PC-3 (cell line): ENCODE measurements at regions not wholly inside any gene's neighbourhood (a gene's known extent, or its start where the extent isn't known, plus 50 kb on each side); places are given as distances from the start of the nearest gene placed in this dataset.
A peak's percentile ranks its signal among the peaks of the same experiment; 100 is the strongest.

Experiments
- ATAC-seq: fragments of 200-7000 bp; cut with Tn5 transposase; 2 replicates; pipeline ENCODE4 v1.9.1; 2020; ENCODE audit warnings: mild to moderate bottlenecking, moderate library complexity
- BruUV-seq: library from RNA; stranded (reverse); fragments of 400-500 nt; replicated peaks from 2 replicates; lab custom pipeline; 2021; lab: Mats Ljungman, UMichigan
- CTCF ChIA-PET: fragments of 300-600 bp; sonication (Branson Sonifier 250); formaldehyde crosslinking; loops from one replicate; lab custom pipeline; 2022; ENCODE audit warnings: antibody characterized with exemption; lab: Charles Lee
- POLR2A ChIA-PET: fragments of 300-600 bp; sonication (Branson Sonifier 250); formaldehyde crosslinking; loops from one replicate; lab custom pipeline; 2022; ENCODE audit warnings: antibody characterized with exemption; ENCODE audit not compliant: unreplicated experiment; lab: Charles Lee
- DNase-seq: peaks from one replicate; pipeline ENCODE4 v3.0.0-alpha.2; 2015
- H2AFZ ChIP-seq: fragments of 300-600 bp; sonication (generic); 2 replicates; pipeline ENCODE4 v1.6.0; 2016; ENCODE audit warnings: antibody characterized with exemption, low read length
- H3F3A ChIP-seq: fragments of 300-600 bp; sonication (generic); one replicate; pipeline ENCODE4 v1.6.0; 2017; ENCODE audit warnings: antibody characterized with exemption, low read length, control low read depth, mild to moderate bottlenecking; ENCODE audit not compliant: unreplicated experiment
- H3K27ac ChIP-seq: fragments of 300-600 bp; sonication (generic); 2 replicates; pipeline ENCODE4 v1.5.1; 2016; ENCODE audit warnings: mild to moderate bottlenecking, low read length
- H3K27me3 ChIP-seq: fragments of 300-600 bp; sonication (generic); 2 replicates; pipeline ENCODE4 v1.6.1; 2016; ENCODE audit warnings: low read length, mixed read lengths
- H3K36me3 ChIP-seq: fragments of 300-600 bp; sonication (generic); 2 replicates; pipeline ENCODE4 v1.6.1; 2016; ENCODE audit warnings: low read depth, mixed run types, low read length, mixed read lengths
- H3K4me1 ChIP-seq: fragments of 300-600 bp; sonication (generic); 2 replicates; pipeline ENCODE4 v1.5.1; 2016; ENCODE audit warnings: low read length; ENCODE audit not compliant: insufficient read depth
- H3K4me2 ChIP-seq: fragments of 300-600 bp; sonication (generic); 2 replicates; pipeline ENCODE4 v1.6.0; 2016; ENCODE audit warnings: low read length
- H3K4me3 ChIP-seq: fragments of 300-600 bp; sonication (generic); 2 replicates; pipeline ENCODE4 v1.5.1; 2016; ENCODE audit warnings: mild to moderate bottlenecking, low read length, mixed read lengths
- H3K79me2 ChIP-seq: fragments of 300-600 bp; sonication (generic); 2 replicates; pipeline ENCODE4 v1.6.1; 2017; ENCODE audit warnings: low read length, mixed read lengths
- H3K9ac ChIP-seq: fragments of 300-600 bp; sonication (generic); 2 replicates; pipeline ENCODE4 v1.6.0; 2016; ENCODE audit warnings: mild to moderate bottlenecking, low read length
- H3K9me2 ChIP-seq: fragments of 300-600 bp; sonication (generic); replicated peaks from 2 replicates; pipeline ENCODE4 v1.6.1; 2016; ENCODE audit warnings: mixed run types, low read length, mixed read lengths
- H3K9me3 ChIP-seq: fragments of 300-600 bp; sonication (generic); 2 replicates; pipeline ENCODE4 v1.6.1; 2016; ENCODE audit warnings: low read length, mixed read lengths
- H4K20me1 ChIP-seq: fragments of 300-600 bp; sonication (generic); 2 replicates; pipeline ENCODE4 v1.6.1; 2016; ENCODE audit warnings: low read length, mixed read lengths
- CTCF ChIP-seq: fragments of 300-600 bp; sonication (generic); conservative IDR thresholded peaks from 2 replicates; pipeline ENCODE4 v1.5.1; 2017; ENCODE audit warnings: antibody characterized with exemption, low read depth, mild to moderate bottlenecking, low read length
- EZH2 ChIP-seq: fragments of 300-600 bp; sonication (generic); IDR thresholded peaks from one replicate; pipeline ENCODE4 v1.6.1; 2017; ENCODE audit warnings: antibody characterized with exemption, mild to moderate bottlenecking, low read length; ENCODE audit not compliant: unreplicated experiment
- EZH2phosphoT487 ChIP-seq: fragments of 300-600 bp; sonication (generic); IDR thresholded peaks from 2 replicates; pipeline ENCODE4 v1.6.1; 2018; ENCODE audit warnings: mild to moderate bottlenecking, antibody characterized with exemption, low read length, borderline replicate concordance
- intact Hi-C: fragments of 100-400 bp; cut with micrococcal nuclease; formaldehyde crosslinking; loops from 2 replicates; pipeline ENCODE4 v1.9.0; 2023

GRCh38 chr14:101241807-101242278 is 319.5 kb upstream of the DIO3 start:
- POLR2A ChIA-PET, result no interaction called here
- peak overlapping the region; percentile 40; the same call in 1 of the 2 replicates for H3K4me2 ChIP-seq
- CTCF ChIA-PET, result no interaction called here
- H3K9me3 ChIP-seq, result no peaks in the 10 kb centered on the region
- no peaks in the 10 kb centered on the region for H3K27me3 ChIP-seq
- no peaks in the 10 kb centered on the region for H4K20me1 ChIP-seq
- H3K9me2 ChIP-seq, result no peaks in the 10 kb centered on the region
- no peaks in the 10 kb centered on the region for H3F3A ChIP-seq
- no TSS peak for BruUV-seq
- H3K36me3 ChIP-seq, result no peaks in the 10 kb centered on the region
- peaks cover 11% of the 10 kb centered on the region for H3K4me1 ChIP-seq
- H3K79me2 ChIP-seq, result no peaks in the 10 kb centered on the region
- TF ChIP-seq EZH2 (no peak), CTCF (no peak), EZH2phosphoT487 (no peak)
- DNase-seq (peak; percentile 66), ATAC-seq (peak; percentile 71)
- no peak overlapping the region for H3K9ac ChIP-seq
- H2AFZ ChIP-seq, result peak overlapping the region; percentile 40; the same call in 1 of the 2 replicates
- intact Hi-C loops, result loop anchor here (1.0 kb wide), 1 partner anchor 423 kb away; no protein-coding TSS in a partner anchor
- no peak overlapping the region for H3K27ac ChIP-seq
- no peak overlapping the region for H3K4me3 ChIP-seq

- H3K4me3 ChIP-seq, result no peak overlapping the region
- TF ChIP-seq CTCF (no peak), EZH2phosphoT487 (no peak), EZH2 (no peak)
- ATAC-seq, result no peak
- peaks cover 11% of the 10 kb centered on the region for H3K4me1 ChIP-seq
- no peaks in the 10 kb centered on the region for H3K79me2 ChIP-seq
- no peak overlapping the region for H3K9ac ChIP-seq
- H2AFZ ChIP-seq, result no peak overlapping the region
- no peaks in the 10 kb centered on the region for H3K27me3 ChIP-seq
- H3K4me2 ChIP-seq, result peak overlapping the region; percentile 40; the same call in 1 of the 2 replicates
- no peak overlapping the region for H3K27ac ChIP-seq
- H3F3A ChIP-seq, result no peaks in the 10 kb centered on the region
- intact Hi-C loops, result no loop called here
- H3K9me2 ChIP-seq, result no peaks in the 10 kb centered on the region
- H3K9me3 ChIP-seq, result no peaks in the 10 kb centered on the region
- ChIA-PET POLR2A (no interaction called here), CTCF (interaction anchor here (0.6 kb wide), 1 partner anchor 1272 kb away, joined by 3 read pairs; no protein-coding TSS in a partner anchor)
- no peak for DNase-seq
- no peaks in the 10 kb centered on the region for H3K36me3 ChIP-seq
- BruUV-seq, result no TSS peak
- no peaks in the 10 kb centered on the region for H4K20me1 ChIP-seq
Measured at GRCh38 chr14:101242442-101243385, 318.6 kb upstream of the DIO3 start.
